RWPE2 (cell line): ENCODE measurements at regions not wholly inside any gene's neighbourhood (a gene's known extent, or its start where the extent isn't known, plus 50 kb on each side); places are given as distances from the start of the nearest gene placed in this dataset.

Experiments
- ATAC-seq: fragments of 200-7000 bp; cut with Tn5 transposase; 3 replicates; pipeline ENCODE4 v1.9.1; 2021; ENCODE audit warnings: low read depth
- DNase-seq: peaks from one replicate; pipeline ENCODE4 v3.0.0-alpha.2; 2020; ENCODE audit warnings: low spot score
- H3K27ac ChIP-seq: fragments of 450-650 bp; 2 replicates; pipeline ENCODE4 v1.5.1; 2017; ENCODE audit warnings: mild to moderate bottlenecking; ENCODE audit not compliant: poor library complexity, severe bottlenecking
- H3K27me3 ChIP-seq: fragments of 250-450 bp; sonication (Bioruptor Pico); 2 replicates; pipeline ENCODE4 v1.5.1; 2021; ENCODE audit warnings: mild to moderate bottlenecking, moderate library complexity; ENCODE audit not compliant: insufficient read depth, poor library complexity, severe bottlenecking
- H3K36me3 ChIP-seq: fragments of 250-450 bp; sonication (Bioruptor Pico); 2 replicates; pipeline ENCODE4 v1.5.1; 2020; ENCODE audit warnings: low read depth, mild to moderate bottlenecking, moderate library complexity
- H3K4me1 ChIP-seq: fragments of 250-450 bp; sonication (Bioruptor Pico); 2 replicates; pipeline ENCODE4 v1.5.1; 2021; ENCODE audit warnings: mild to moderate bottlenecking, moderate library complexity; ENCODE audit not compliant: insufficient read depth, poor library complexity, severe bottlenecking
- H3K4me3 ChIP-seq: fragments of 250-450 bp; sonication (Bioruptor Pico); 2 replicates; pipeline ENCODE4 v1.5.1; 2021; ENCODE audit warnings: mild to moderate bottlenecking, moderate library complexity; ENCODE audit not compliant: severe bottlenecking
- H3K9me3 ChIP-seq: fragments of 250-450 bp; sonication (Bioruptor Pico); 2 replicates; pipeline ENCODE4 v1.5.1; 2021; ENCODE audit warnings: mild to moderate bottlenecking, moderate library complexity; ENCODE audit not compliant: severe bottlenecking
- CTCF ChIP-seq: fragments of 450-650 bp; IDR thresholded peaks from one replicate; pipeline ENCODE4 v1.5.1; 2017; ENCODE audit warnings: mild to moderate bottlenecking, moderate library complexity; ENCODE audit not compliant: poor library complexity, severe bottlenecking

- H3K27me3 ChIP-seq, result no peaks in the 10 kb centered on the region
- DNase-seq, result peak; percentile 81
- no peak for TF ChIP-seq CTCF
- peak; percentile 71 for ATAC-seq
- no peaks in the 10 kb centered on the region for H3K9me3 ChIP-seq
- H3K27ac ChIP-seq, result peak overlapping the region; percentile 100
- H3K4me3 ChIP-seq, result no peak overlapping the region
- no peaks in the 10 kb centered on the region for H3K36me3 ChIP-seq
- peaks cover 24% of the 10 kb centered on the region for H3K4me1 ChIP-seq
Measured at GRCh38 chr2:62578803-62579640, 73.0 kb upstream of the TMEM17 start.

GRCh38 chr2:62577994-62578781 is 72.2 kb upstream of the TMEM17 start:
- no peaks in the 10 kb centered on the region for H3K27me3 ChIP-seq
- TF ChIP-seq CTCF, result no peak
- DNase-seq (peak; percentile 65), ATAC-seq (peak; percentile 81)
- H3K4me3 ChIP-seq, result no peak overlapping the region
- peaks cover 24% of the 10 kb centered on the region for H3K4me1 ChIP-seq
- no peaks in the 10 kb centered on the region for H3K9me3 ChIP-seq
- no peaks in the 10 kb centered on the region for H3K36me3 ChIP-seq
- peak overlapping the region; percentile 100 for H3K27ac ChIP-seq

- H3K36me3 ChIP-seq, result no peaks in the 10 kb centered on the region
- H3K27ac ChIP-seq, result peak overlapping the region; percentile 100
- no peaks in the 10 kb centered on the region for H3K27me3 ChIP-seq
- no peak overlapping the region for H3K4me3 ChIP-seq
- no peaks in the 10 kb centered on the region for H3K9me3 ChIP-seq
- no peak for TF ChIP-seq CTCF
- no peak for ATAC-seq
- no peak for DNase-seq
- H3K4me1 ChIP-seq, result peaks cover 24% of the 10 kb centered on the region
Measured at GRCh38 chr2:62576276-62576939, 70.4 kb upstream of the TMEM17 start.

- Histone ChIP-seq H3K36me3 (no peaks in the 10 kb centered on the region), H3K4me1 (peaks cover 16% of the 10 kb centered on the region), H3K27me3 (no peaks in the 10 kb centered on the region), H3K9me3 (no peaks in the 10 kb centered on the region), H3K4me3 (no peak overlapping the region), H3K27ac (no peak overlapping the region)
- no peak for DNase-seq
- no peak for TF ChIP-seq CTCF
- no peak for ATAC-seq
Measured at GRCh38 chr2:62573936-62574335, 67.9 kb upstream of the TMEM17 start.
